ENCODE measurements at regions not wholly inside any gene's neighbourhood (a gene's known extent, or its start where the extent isn't known, plus 50 kb on each side); places are given as distances from the start of the nearest gene placed in this dataset.

- TF ChIP-seq CTCF (IDR thresholded peaks at IDR 0.05) = no peak
- no peak for TF ChIP-seq POLR2A (IDR thresholded peaks at IDR 0.05)
These were observed 407.4 kb upstream of the TLE4 start for GRCh38 chr9:79164406-79164805.

All from uterus (tissue), 2 donors.